ENCODE measurements at regions not wholly inside any gene's neighbourhood (a gene's known extent, or its start where the extent isn't known, plus 50 kb on each side); places are given as distances from the start of the nearest gene placed in this dataset.

- POLR2A ChIA-PET, result no interaction called here
- Mint-ChIP-seq H3K27me3 (ENCODE audit: insufficient read depth, unreplicated experiment) (peaks cover 1% of the 10 kb centered on the region), H3K9me3 (ENCODE audit: unreplicated experiment) (no peaks in the 10 kb centered on the region), H3K27ac (ENCODE audit: unreplicated experiment) (no peak overlapping the region), H3K4me3 (ENCODE audit: unreplicated experiment) (no peak overlapping the region), H3K36me3 (ENCODE audit: insufficient read depth, unreplicated experiment) (no peaks in the 10 kb centered on the region), H3K4me1 (ENCODE audit: low read depth, unreplicated experiment) (no peaks in the 10 kb centered on the region)
- H3K9me3 ChIP-seq, result no peaks in the 10 kb centered on the region
- H3K4me1 ChIP-seq, result no peaks in the 10 kb centered on the region
- H3K36me3 ChIP-seq (ENCODE audit: control insufficient read depth, insufficient read depth, low read length), result no peaks in the 10 kb centered on the region
- no peaks in the 10 kb centered on the region for H3K27me3 ChIP-seq (replicated peaks; ENCODE audit: control insufficient read depth, insufficient read depth, low read length)
- intact Hi-C loops (cut with micrococcal nuclease; ENCODE audit: unreplicated experiment), result no loop called here
- CTCF ChIA-PET, result no interaction called here
- BruUV-seq (replicated peaks), result no TSS peak
- TF ChIP-seq CTCF (IDR thresholded peaks at IDR 0.05; ENCODE audit: insufficient read depth in 1 of 2, low read depth in 1 of 2, low read length in 1 of 2, severe bottlenecking in 1 of 2, unreplicated experiment in 1 of 2), result no peak
- H3K4me3 ChIP-seq (ENCODE audit: low read depth, low read length), result no peak overlapping the region
- no peak for DNase-seq
Measured at GRCh38 chr7:120168066-120168465, 104.9 kb upstream of the KCND2 start.

DNA sequence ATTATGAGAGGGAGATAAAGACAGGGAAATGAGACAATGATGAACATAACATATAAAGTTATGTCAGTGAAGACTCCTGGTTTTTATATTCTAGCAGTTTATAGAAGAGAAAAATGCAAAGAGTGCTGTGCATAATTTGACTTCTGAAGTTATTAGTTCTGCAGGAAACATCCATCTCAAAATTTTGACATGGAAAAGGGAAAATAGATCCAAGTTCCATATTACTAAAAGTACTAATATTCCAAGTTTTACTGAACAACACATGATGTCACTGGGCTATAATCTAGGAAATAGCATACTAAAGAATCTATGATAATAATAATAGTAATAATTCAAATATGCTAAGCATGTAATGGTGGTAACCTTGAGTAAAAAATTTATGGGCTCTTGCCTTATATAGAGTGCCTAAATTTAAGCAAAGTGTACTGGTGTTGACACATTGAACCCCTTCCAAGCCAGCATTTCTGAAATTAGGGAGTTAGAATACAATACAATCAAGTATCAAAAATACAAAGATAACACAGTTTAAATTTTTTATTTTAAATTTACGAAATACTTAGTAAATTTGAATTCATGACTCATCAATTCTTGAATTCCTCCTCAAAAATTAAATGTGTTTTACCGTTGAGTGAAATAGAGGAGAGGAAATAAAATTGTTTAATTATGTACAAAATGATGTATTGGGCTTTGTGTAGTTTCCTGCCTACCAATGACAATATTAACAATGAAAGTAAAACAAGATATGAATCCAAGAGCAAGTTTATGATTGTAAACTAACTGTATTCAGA is 102.8 kb upstream of the KCND2 start:
- no peaks in the 10 kb centered on the region for H3K9me3 ChIP-seq
- Mint-ChIP-seq H3K36me3 (ENCODE audit: insufficient read depth, unreplicated experiment) (no peaks in the 10 kb centered on the region), H3K27me3 (ENCODE audit: insufficient read depth, unreplicated experiment) (no peaks in the 10 kb centered on the region), H3K4me3 (ENCODE audit: unreplicated experiment) (no peak overlapping the region), H3K4me1 (ENCODE audit: low read depth, unreplicated experiment) (no peaks in the 10 kb centered on the region), H3K27ac (ENCODE audit: unreplicated experiment) (no peak overlapping the region), H3K9me3 (ENCODE audit: unreplicated experiment) (no peaks in the 10 kb centered on the region)
- no TSS peak for BruUV-seq (replicated peaks)
- no peaks in the 10 kb centered on the region for H3K4me1 ChIP-seq
- TF ChIP-seq CTCF (IDR thresholded peaks at IDR 0.05; ENCODE audit: insufficient read depth in 1 of 2, low read depth in 1 of 2, low read length in 1 of 2, severe bottlenecking in 1 of 2, unreplicated experiment in 1 of 2), result no peak
- no peaks in the 10 kb centered on the region for H3K36me3 ChIP-seq (ENCODE audit: control insufficient read depth, insufficient read depth, low read length)
- no peak overlapping the region for H3K4me3 ChIP-seq (ENCODE audit: low read depth, low read length)
- POLR2A ChIA-PET, result no interaction called here
- DNase-seq, result no peak
- intact Hi-C loops (cut with micrococcal nuclease; ENCODE audit: unreplicated experiment), result no loop called here
- no peaks in the 10 kb centered on the region for H3K27me3 ChIP-seq (replicated peaks; ENCODE audit: control insufficient read depth, insufficient read depth, low read length)
- CTCF ChIA-PET, result no interaction called here

DNA sequence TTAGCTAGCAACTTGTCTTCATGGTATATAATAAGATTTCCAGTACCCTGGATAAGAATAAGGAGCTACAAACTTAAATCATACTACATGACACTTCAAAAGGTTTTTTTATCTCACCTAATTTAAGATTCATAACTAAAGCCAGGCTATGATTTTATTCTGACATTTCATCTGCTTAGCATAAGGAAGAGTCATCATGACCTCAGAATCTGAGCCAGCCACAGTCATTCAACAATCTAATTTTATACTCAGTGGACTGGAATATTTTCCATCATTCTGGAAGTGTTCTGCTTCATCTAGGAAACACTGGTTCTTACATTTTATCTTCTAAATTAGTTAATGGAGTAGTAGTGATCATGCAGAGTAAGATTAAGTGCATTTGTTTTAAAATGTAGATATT is 102.1 kb upstream of the KCND2 start:
- Histone ChIP-seq H3K27me3 (replicated peaks; ENCODE audit: control insufficient read depth, insufficient read depth, low read length) (no peaks in the 10 kb centered on the region), H3K4me3 (ENCODE audit: low read depth, low read length) (no peak overlapping the region), H3K9me3 (no peaks in the 10 kb centered on the region), H3K36me3 (ENCODE audit: control insufficient read depth, insufficient read depth, low read length) (no peaks in the 10 kb centered on the region), H3K4me1 (no peaks in the 10 kb centered on the region)
- H3K36me3 Mint-ChIP-seq (ENCODE audit: insufficient read depth, unreplicated experiment), result no peaks in the 10 kb centered on the region
- no peak overlapping the region for H3K4me3 Mint-ChIP-seq (ENCODE audit: unreplicated experiment)
- TF ChIP-seq CTCF (IDR thresholded peaks at IDR 0.05; ENCODE audit: insufficient read depth in 1 of 2, low read depth in 1 of 2, low read length in 1 of 2, severe bottlenecking in 1 of 2, unreplicated experiment in 1 of 2), result no peak
- no peaks in the 10 kb centered on the region for H3K27me3 Mint-ChIP-seq (ENCODE audit: insufficient read depth, unreplicated experiment)
- H3K9me3 Mint-ChIP-seq (ENCODE audit: unreplicated experiment), result no peaks in the 10 kb centered on the region
- CTCF ChIA-PET, result no interaction called here
- H3K4me1 Mint-ChIP-seq (ENCODE audit: low read depth, unreplicated experiment), result no peaks in the 10 kb centered on the region
- no peak overlapping the region for H3K27ac Mint-ChIP-seq (ENCODE audit: unreplicated experiment)
- intact Hi-C loops (cut with micrococcal nuclease; ENCODE audit: unreplicated experiment), result no loop called here
- DNase-seq, result no peak
- no TSS peak for BruUV-seq (replicated peaks)
- POLR2A ChIA-PET, result no interaction called here

Measured in Caco-2 (cell line).